Lung (tissue), 11 donors: ENCODE measurements at regions not wholly inside any gene's neighbourhood (a gene's known extent, or its start where the extent isn't known, plus 50 kb on each side); places are given as distances from the start of the nearest gene placed in this dataset.

Experiments used
- ATAC-seq: fragments of 200-7000 bp; cut with Tn5 transposase; one replicate; pipeline ENCODE4 v1.9.1; 2020; ENCODE audit warnings: moderate number of reproducible peaks; ENCODE audit not compliant: insufficient read depth, low FRiP score
- DNase-seq, 3 donors: peaks; one replicate each; pipeline ENCODE4 v3.0.0-alpha.2; 2013 to 2017
- H3K27ac ChIP-seq, 2 donors: one replicate each; pipeline ENCODE4 v1.5.1; 2013; ENCODE audit warnings: mild to moderate bottlenecking in 2 of 2, moderate library complexity in 2 of 2, control low read depth in 1 of 2, inconsistent platforms in 1 of 2, low read depth in 1 of 2, low read length in 1 of 2
- H3K27me3 ChIP-seq, 3 donors: one replicate each; pipeline ENCODE4 v1.5.1; 2013; ENCODE audit warnings: low read length in 2 of 3; ENCODE audit not compliant: control insufficient read depth in 3 of 3, insufficient read depth in 3 of 3
- H3K36me3 ChIP-seq, 4 donors: one replicate each; pipeline ENCODE4 v1.5.1; 2013; ENCODE audit warnings: low read length in 4 of 4, mild to moderate bottlenecking in 1 of 4, moderate library complexity in 1 of 4; ENCODE audit not compliant: control insufficient read depth in 4 of 4, insufficient read depth in 4 of 4
- H3K4me1 ChIP-seq, 5 donors: one replicate each; pipeline ENCODE4 v1.5.1; 2013; ENCODE audit warnings: low read length in 5 of 5, mild to moderate bottlenecking in 2 of 5, moderate library complexity in 1 of 5; ENCODE audit not compliant: control insufficient read depth in 5 of 5, insufficient read depth in 5 of 5
- H3K4me3 ChIP-seq: one replicate; pipeline ENCODE4 v1.5.1; 2013; ENCODE audit warnings: mild to moderate bottlenecking, control low read depth, moderate library complexity
- H3K9ac ChIP-seq, 2 donors: one replicate each; pipeline ENCODE4 v1.5.1; 2013; ENCODE audit warnings: low read length in 2 of 2, control low read depth in 1 of 2; ENCODE audit not compliant: insufficient read depth in 1 of 2
- H3K9me3 ChIP-seq, 4 donors: one replicate each; pipeline ENCODE4 v1.5.1; 2013; ENCODE audit warnings: low read length in 3 of 4, mild to moderate bottlenecking in 1 of 4, moderate library complexity in 1 of 4; ENCODE audit not compliant: control insufficient read depth in 4 of 4, insufficient read depth in 3 of 4
- WGBS, 2 donors: extraction: QIAGEN DNeasy Blood & Tissue Kit; methylation state at CpG; one replicate each; pipeline ENCODE4 v1.1.7; 2013; 5-methylcytosine and 5-hydroxymethylcytosine counted together
- TF ChIP-seq, protein P1 (sequence below): IDR thresholded peaks from 2 replicates; pipeline ENCODE4 v1.5.1; 2012; ENCODE audit warnings: mild to moderate bottlenecking; ENCODE audit errors: control extremely low read depth, extremely low read depth
- donor health status: control.
- donor health status: control.
- donor health status: Bipolar disorder and iron deficiency.
- donor health status: healthy.
- donor health status: DM: yes; HTN: yes; CAD: no.

DNA sequence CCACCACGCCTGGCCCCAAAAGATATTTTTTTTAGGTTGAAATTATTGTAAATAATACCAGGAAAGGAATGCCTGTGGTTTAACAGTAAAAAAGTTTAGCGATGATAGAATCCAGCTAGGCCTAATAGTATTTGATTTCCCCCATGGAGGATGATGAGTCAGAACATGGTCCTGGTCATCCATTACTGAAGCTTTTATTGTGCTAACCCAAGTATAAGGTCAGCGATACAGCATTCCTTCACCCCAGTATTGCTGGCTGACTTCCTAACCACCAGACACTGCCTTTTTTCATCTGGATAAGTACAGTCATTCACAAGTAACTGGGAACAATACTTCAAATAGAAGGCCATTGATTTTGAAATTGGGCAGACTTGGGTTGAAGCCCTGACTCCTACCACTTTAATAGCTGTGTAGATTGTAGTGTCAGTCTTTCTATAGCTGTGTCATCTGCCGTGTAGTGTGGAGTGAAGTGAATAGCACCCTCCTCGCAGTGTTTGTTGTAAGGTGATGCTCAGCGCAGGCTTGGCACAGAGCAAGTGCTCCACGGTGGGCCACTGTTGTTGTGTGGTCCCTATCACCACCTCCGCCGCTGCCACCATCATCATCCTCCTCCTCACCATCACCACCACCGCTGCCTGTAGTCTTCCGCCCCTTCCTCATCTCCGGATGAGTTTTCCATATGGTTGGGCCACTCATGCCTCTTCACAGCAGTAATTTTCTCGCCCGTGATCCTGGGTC is 436.0 kb upstream of the TPM1 start:
- Histone ChIP-seq H3K9ac (no peak overlapping the region), H3K27ac (no peak overlapping the region), H3K9me3 (no peaks in the 10 kb centered on the region), H3K4me1 (peaks cover 0 to 21% (median 0%) of the 10 kb centered on the region in 5 donors), H3K36me3 (no peaks in the 10 kb centered on the region), H3K27me3 (no peaks in the 10 kb centered on the region), H3K4me3 (no peak overlapping the region)
- no peak for DNase-seq
- TF ChIP-seq, protein P1, sequence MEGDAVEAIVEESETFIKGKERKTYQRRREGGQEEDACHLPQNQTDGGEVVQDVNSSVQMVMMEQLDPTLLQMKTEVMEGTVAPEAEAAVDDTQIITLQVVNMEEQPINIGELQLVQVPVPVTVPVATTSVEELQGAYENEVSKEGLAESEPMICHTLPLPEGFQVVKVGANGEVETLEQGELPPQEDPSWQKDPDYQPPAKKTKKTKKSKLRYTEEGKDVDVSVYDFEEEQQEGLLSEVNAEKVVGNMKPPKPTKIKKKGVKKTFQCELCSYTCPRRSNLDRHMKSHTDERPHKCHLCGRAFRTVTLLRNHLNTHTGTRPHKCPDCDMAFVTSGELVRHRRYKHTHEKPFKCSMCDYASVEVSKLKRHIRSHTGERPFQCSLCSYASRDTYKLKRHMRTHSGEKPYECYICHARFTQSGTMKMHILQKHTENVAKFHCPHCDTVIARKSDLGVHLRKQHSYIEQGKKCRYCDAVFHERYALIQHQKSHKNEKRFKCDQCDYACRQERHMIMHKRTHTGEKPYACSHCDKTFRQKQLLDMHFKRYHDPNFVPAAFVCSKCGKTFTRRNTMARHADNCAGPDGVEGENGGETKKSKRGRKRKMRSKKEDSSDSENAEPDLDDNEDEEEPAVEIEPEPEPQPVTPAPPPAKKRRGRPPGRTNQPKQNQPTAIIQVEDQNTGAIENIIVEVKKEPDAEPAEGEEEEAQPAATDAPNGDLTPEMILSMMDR, result no peak
- ATAC-seq, result peak; percentile 58
- WGBS, 2 donors, result 93 to 95% methylated on average over 14 of the region's 14 CpGs

DNA sequence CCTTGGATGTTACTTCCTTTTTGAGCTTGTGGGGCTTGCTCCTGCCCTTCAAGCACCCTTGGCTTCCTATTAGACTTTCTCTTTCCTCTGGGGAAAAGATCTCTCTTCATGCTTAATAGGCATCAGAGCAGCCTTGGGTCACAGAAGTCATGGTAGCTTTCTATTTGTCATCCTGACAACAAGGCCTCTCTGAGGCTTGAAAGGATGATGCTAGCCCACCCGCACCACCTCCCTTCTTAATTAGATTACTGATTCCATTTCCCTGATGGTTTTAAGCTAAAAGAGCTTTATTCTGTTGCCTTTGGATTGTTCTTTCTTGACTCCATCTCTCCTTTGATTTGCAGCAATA is 435.5 kb upstream of the TPM1 start:
- H3K27ac ChIP-seq, result no peak overlapping the region
- H3K9me3 ChIP-seq, result no peaks in the 10 kb centered on the region

DNA sequence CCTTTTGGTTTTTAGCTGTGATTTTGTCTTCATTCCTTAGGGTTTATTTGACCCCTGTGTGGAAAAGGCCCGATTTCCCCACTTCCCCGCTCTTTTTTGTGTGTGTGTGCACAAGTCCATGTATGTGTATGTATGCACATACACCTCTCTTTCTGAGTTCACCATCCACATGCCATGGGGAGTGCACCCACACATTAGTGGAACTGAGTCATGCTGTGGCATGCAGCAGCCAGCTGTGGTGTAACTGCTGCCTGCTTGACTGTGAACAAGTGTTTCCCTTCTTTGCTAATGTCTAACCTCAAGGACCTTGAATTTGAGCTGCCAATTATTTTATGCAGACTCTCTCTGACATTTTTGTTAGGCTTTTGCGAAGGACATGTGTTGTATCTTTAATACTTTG is 434.9 kb upstream of the TPM1 start:
- TF ChIP-seq, protein P1, result no peak
- no peak for ATAC-seq

More for the DNA sequence above, 435.5 kb upstream of the TPM1 start:
- H3K4me1 ChIP-seq, result peaks cover 0 to 21% (median 0%) of the 10 kb centered on the region in 5 donors
- no peaks in the 10 kb centered on the region for H3K27me3 ChIP-seq
- TF ChIP-seq, protein P1, result no peak
- 96 to 97% methylated on average over 1 of the region's 1 CpG for WGBS, 2 donors
- H3K36me3 ChIP-seq, result no peaks in the 10 kb centered on the region
- ATAC-seq (no peak), DNase-seq (no peak)
- H3K9ac ChIP-seq, result no peak overlapping the region
- no peak overlapping the region for H3K4me3 ChIP-seq

DNA sequence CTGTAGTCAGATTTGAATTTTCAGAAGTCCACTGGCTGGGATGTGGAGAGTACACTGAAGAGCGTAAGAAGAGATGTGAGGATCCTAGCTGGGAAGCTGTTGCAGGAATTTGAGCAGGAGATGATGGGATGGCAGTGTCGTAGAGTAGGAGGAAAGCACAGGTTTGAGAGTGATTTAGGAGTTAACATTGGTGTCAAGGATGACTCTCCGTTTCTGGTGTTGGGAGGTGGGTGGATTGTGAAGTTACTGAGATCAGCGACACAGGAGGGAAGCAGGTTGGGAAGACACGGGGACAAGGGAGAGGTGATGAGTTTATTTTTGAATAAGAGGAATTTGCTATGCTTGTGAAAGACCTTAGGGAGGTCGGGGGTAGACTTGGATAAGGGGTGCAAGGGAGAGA is 434.2 kb upstream of the TPM1 start:
- ATAC-seq, result no peak
- H3K27me3 ChIP-seq, result no peaks in the 10 kb centered on the region
- 91 to 92% methylated on average over 6 of the region's 6 CpGs for WGBS, 2 donors
- TF ChIP-seq, protein P1, result no peak
- H3K36me3 ChIP-seq, result no peaks in the 10 kb centered on the region
- H3K27ac ChIP-seq, result no peak overlapping the region
- no peaks in the 10 kb centered on the region for H3K9me3 ChIP-seq
- no peak overlapping the region for H3K4me3 ChIP-seq
- peaks cover 0 to 21% (median 0%) of the 10 kb centered on the region in 5 donors for H3K4me1 ChIP-seq
- no peak for DNase-seq
- H3K9ac ChIP-seq, result no peak overlapping the region

More for the DNA sequence above, 434.9 kb upstream of the TPM1 start:
- DNase-seq, result no peak
- no peaks in the 10 kb centered on the region for H3K9me3 ChIP-seq
- no peaks in the 10 kb centered on the region for H3K27me3 ChIP-seq
- 98 to 99% methylated on average over 3 of the region's 3 CpGs for WGBS, 2 donors
- no peak overlapping the region for H3K4me3 ChIP-seq
- no peak overlapping the region for H3K27ac ChIP-seq
- no peaks in the 10 kb centered on the region for H3K36me3 ChIP-seq
- H3K4me1 ChIP-seq, result peaks cover 0 to 21% (median 0%) of the 10 kb centered on the region in 5 donors
- H3K9ac ChIP-seq, result no peak overlapping the region
